HCT116 (cell line): ENCODE measurements at regions not wholly inside any gene's neighbourhood (a gene's known extent, or its start where the extent isn't known, plus 50 kb on each side); places are given as distances from the start of the nearest gene placed in this dataset.
"Not testable (repeated sequence)": the region's sequence is repeated elsewhere in the genome, so short reads cannot be mapped to it uniquely, and the experiment has no call there.

Source experiments
- ATAC-seq: fragments of 200-7000 bp; cut with Tn5 transposase; 2 replicates; pipeline ENCODE4 v1.9.1; 2020; ENCODE audit warnings: mild to moderate bottlenecking, moderate library complexity
- BruUV-seq: library from RNA; stranded (reverse); fragments of 400-500 nt; replicated peaks from 2 replicates; lab custom pipeline; 2021; lab: Mats Ljungman, UMichigan
- CTCF ChIA-PET: fragments of 300-600 bp; sonication (Branson Sonifier 250); formaldehyde crosslinking; loops from one replicate; lab custom pipeline; 2021; ENCODE audit warnings: antibody characterized with exemption; lab: Charles Lee
- POLR2A ChIA-PET: fragments of 300-600, 350-600 bp; sonication (Branson Sonifier 250); formaldehyde crosslinking; loops from one replicate; lab custom pipeline; 2021; ENCODE audit warnings: antibody characterized with exemption; lab: Charles Lee
- RAD21 ChIA-PET, 2 experiments: fragments of 300-600 bp; sonication (Branson Sonifier 250); formaldehyde crosslinking; loops; one replicate each; lab custom pipeline; 2023; ENCODE audit warnings: low total read pairs in 2 of 2; ENCODE audit not compliant: uncharacterized antibody in 2 of 2, unreplicated experiment in 2 of 2, low non-redundant PET in 1 of 2; lab: Charles Lee
- DNase-seq: peaks from one replicate; pipeline ENCODE4 v3.0.0-alpha.2; 2010; ENCODE audit warnings: low read depth, low spot score
- H2AFZ ChIP-seq: fragments of 200-600 bp; shearing (Covaris generic), sonication (generic); 2 replicates; pipeline ENCODE4 v1.6.1; 2017; ENCODE audit warnings: low read depth, mixed run types, mixed read lengths, antibody characterized with exemption, low read length; ENCODE audit not compliant: poor library complexity, severe bottlenecking
- H3K27ac ChIP-seq: 2 replicates; pipeline ENCODE4 v1.5.1; 2012; ENCODE audit warnings: low read depth, low read length
- H3K27me3 ChIP-seq: fragments of 200-600 bp; sonication (generic); 2 replicates; pipeline ENCODE4 v1.6.1; 2016; ENCODE audit warnings: mixed run types, low read length, mixed read lengths; ENCODE audit not compliant: insufficient read depth
- H3K36me3 ChIP-seq, 2 experiments: fragments of 200-500 bp in 1 of 2; fragments of 200-600 bp in 1 of 2; sonication (Bioruptor generic) in 1 of 2; sonication (generic) in 1 of 2; 2 replicates each; pipeline versions ENCODE4 v1.5.1 to v1.6.1; 2014 to 2016; ENCODE audit warnings: low read length in 2 of 2, inconsistent platforms in 1 of 2, mixed read lengths in 1 of 2, mixed run types in 1 of 2; ENCODE audit not compliant: insufficient read depth in 2 of 2, control insufficient read depth in 1 of 2
- H3K4me1 ChIP-seq, 2 experiments: fragments of 200-600 bp in 1 of 2; sonication (generic) in 1 of 2; 2 replicates each; pipeline versions ENCODE4 v1.5.1 to v1.6.1; 2012 to 2017; ENCODE audit warnings: low read length in 2 of 2, inconsistent platforms in 1 of 2, mild to moderate bottlenecking in 1 of 2, mixed read lengths in 1 of 2, mixed run types in 1 of 2, moderate library complexity in 1 of 2; ENCODE audit not compliant: insufficient read depth in 2 of 2, control insufficient read depth in 1 of 2
- H3K4me2 ChIP-seq: fragments of 200-600 bp; sonication (generic); 2 replicates; pipeline ENCODE4 v1.6.1; 2017; ENCODE audit warnings: mixed run types, low read length, mixed read lengths
- H3K4me3 ChIP-seq, 2 experiments: fragments of 200-600 bp in 1 of 2; sonication (generic) in 1 of 2; replicated peaks in 1 of 2; 2 replicates each; pipeline ENCODE4 v1.5.1; 2011 to 2016; ENCODE audit warnings: low read length in 2 of 2, control low read depth in 1 of 2, low read depth in 1 of 2, mild to moderate bottlenecking in 1 of 2, mixed read lengths in 1 of 2, mixed run types in 1 of 2
- H3K79me2 ChIP-seq: fragments of 200-600 bp; sonication (generic); 2 replicates; pipeline ENCODE4 v1.6.1; 2017; ENCODE audit warnings: mild to moderate bottlenecking, mixed run types, low read length, moderate library complexity, mixed read lengths; ENCODE audit not compliant: insufficient read depth
- H3K9ac ChIP-seq: fragments of 200-600 bp; sonication (generic); 2 replicates; pipeline ENCODE4 v1.6.1; 2016; ENCODE audit warnings: low read length, mixed read lengths
- H3K9me2 ChIP-seq: fragments of 200-600 bp; sonication (generic), shearing (Covaris generic); 2 replicates; pipeline ENCODE4 v1.6.1; 2017; ENCODE audit warnings: mixed run types, mild to moderate bottlenecking, moderate library complexity; ENCODE audit not compliant: insufficient read depth
- H3K9me3 ChIP-seq, 2 experiments: fragments of 200-500 bp in 1 of 2; fragments of 200-600 bp in 1 of 2; sonication (Bioruptor generic) in 1 of 2; sonication (generic) in 1 of 2; 2 replicates each; pipeline ENCODE4 v1.6.1; 2014 to 2017; ENCODE audit warnings: low read length in 2 of 2, mixed read lengths in 2 of 2, inconsistent platforms in 1 of 2, low read depth in 1 of 2, mild to moderate bottlenecking in 1 of 2, mixed run types in 1 of 2, moderate library complexity in 1 of 2; ENCODE audit not compliant: control insufficient read depth in 1 of 2, insufficient read depth in 1 of 2
- H4K20me1 ChIP-seq: fragments of 200-600 bp; sonication (generic), shearing (Covaris generic); 2 replicates; pipeline ENCODE4 v1.6.1; 2017; ENCODE audit warnings: mixed run types, mild to moderate bottlenecking, moderate library complexity; ENCODE audit not compliant: insufficient read depth
- CBX3 ChIP-seq: IDR thresholded peaks from 2 replicates; pipeline ENCODE4 v1.6.1; 2012; ENCODE audit warnings: low read depth
- CTCF ChIP-seq, 3 experiments: fragments of 200-600 bp in 1 of 3; sonication (generic) in 1 of 3; IDR thresholded peaks in 2 of 3; conservative IDR thresholded peaks in 1 of 3; 2 replicates each; pipeline ENCODE4 v1.5.1; 2012 to 2017; ENCODE audit warnings: low read depth in 2 of 3, low read length in 2 of 3, antibody characterized with exemption in 1 of 3, borderline replicate concordance in 1 of 3, control low read depth in 1 of 3, mild to moderate bottlenecking in 1 of 3, mixed read lengths in 1 of 3, mixed run types in 1 of 3, moderate library complexity in 1 of 3; ENCODE audit not compliant: insufficient read depth in 1 of 3
- EGR1 ChIP-seq: IDR thresholded peaks from 2 replicates; pipeline ENCODE4 v1.6.1; 2012; ENCODE audit warnings: low read depth
- EZH2phosphoT487 ChIP-seq: fragments of 200-600 bp; IDR thresholded peaks from 2 replicates; pipeline ENCODE4 v1.6.1; 2018; ENCODE audit warnings: antibody characterized with exemption, borderline replicate concordance
- FOSL1 ChIP-seq: IDR thresholded peaks from 2 replicates; pipeline ENCODE4 v1.6.1; 2012; ENCODE audit warnings: low read depth
- JUND ChIP-seq: IDR thresholded peaks from 2 replicates; pipeline ENCODE4 v1.6.1; 2012
- POLR2AphosphoS5 ChIP-seq: IDR thresholded peaks from 2 replicates; pipeline ENCODE4 v1.6.1; 2011; ENCODE audit warnings: mild to moderate bottlenecking, low read depth, low read length, moderate library complexity
- RAD21 ChIP-seq: IDR thresholded peaks from 2 replicates; pipeline ENCODE4 v1.6.1; 2012; ENCODE audit warnings: low read depth, mild to moderate bottlenecking
- SIN3A ChIP-seq: IDR thresholded peaks from 2 replicates; pipeline ENCODE4 v1.6.1; 2012; ENCODE audit warnings: low read depth
- SP1 ChIP-seq: IDR thresholded peaks from 2 replicates; pipeline ENCODE4 v1.6.1; 2012; ENCODE audit warnings: low read depth
- ZFX ChIP-seq: fragments of 450-650 bp; IDR thresholded peaks from 2 replicates; pipeline ENCODE4 v1.6.1; 2017
- ZNF274 ChIP-seq: fragments of 200-500 bp; sonication (Bioruptor generic); IDR thresholded peaks from 2 replicates; pipeline ENCODE4 v1.6.1; 2014; ENCODE audit warnings: mild to moderate bottlenecking, low read depth, low read length, inconsistent platforms
- intact Hi-C: fragments of 100-400 bp; cut with micrococcal nuclease; formaldehyde crosslinking; loops from 2 replicates; pipeline ENCODE4 v1.10.0; 2022
- TF ChIP-seq, protein P1 (sequence below): IDR thresholded peaks from 2 replicates; pipeline ENCODE4 v1.6.1; 2012
- TF ChIP-seq, protein P2 (sequence below): IDR thresholded peaks from 2 replicates; pipeline ENCODE4 v1.6.1; 2012

- intact Hi-C loops = loop anchor here (10.0 kb wide), 1 partner anchor 150 kb away; no protein-coding TSS in a partner anchor
- not testable (repeated sequence) for H3K9me3 ChIP-seq
- CTCF ChIA-PET = interaction anchor here (1.5 kb wide), 1 partner anchor 14 kb away, joined by 5 read pairs; no protein-coding TSS in a partner anchor
Observed at GRCh38 chr7:155385182-155385581, 72.7 kb upstream of the EN2 start.

DNA sequence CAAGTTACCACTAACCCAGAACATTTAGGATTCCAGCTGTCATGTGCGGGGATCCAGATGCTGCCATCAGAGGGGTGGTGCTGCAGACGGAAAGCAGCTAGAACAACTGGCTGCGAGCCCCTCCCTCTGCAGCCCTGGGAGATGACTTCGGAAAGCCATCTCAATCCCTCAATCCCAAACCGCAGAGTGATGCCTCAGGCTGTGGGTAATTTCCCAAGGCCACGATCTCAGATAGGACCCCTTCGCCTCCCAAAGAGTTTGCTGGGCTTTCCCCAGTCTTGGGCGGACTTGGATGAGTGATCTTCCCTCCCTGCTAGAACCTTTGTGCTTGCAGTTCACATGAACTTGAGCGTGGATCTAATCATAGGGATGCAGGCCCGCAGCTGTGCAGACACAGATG, 71.3 kb upstream of the EN2 start:
- ChIA-PET CTCF (interaction anchor here (1.5 kb wide), 1 partner anchor 12 kb away, joined by 5 read pairs; no protein-coding TSS in a partner anchor), RAD21 (no interaction called here)
- no peak overlapping the region for H3K4me2 ChIP-seq
- intact Hi-C loops = loop anchor here (10.0 kb wide), 1 partner anchor 148 kb away; no protein-coding TSS in a partner anchor
- H3K4me1 ChIP-seq = no peaks in the 10 kb centered on the region
- TF ChIP-seq, protein P1, sequence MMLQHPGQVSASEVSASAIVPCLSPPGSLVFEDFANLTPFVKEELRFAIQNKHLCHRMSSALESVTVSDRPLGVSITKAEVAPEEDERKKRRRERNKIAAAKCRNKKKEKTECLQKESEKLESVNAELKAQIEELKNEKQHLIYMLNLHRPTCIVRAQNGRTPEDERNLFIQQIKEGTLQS = no peak
- TF ChIP-seq EZH2phosphoT487 (no peak), RAD21 (no peak), SIN3A (no peak), CTCF (IDR thresholded peaks at IDR 0.05 in 2 of 3, conservative IDR thresholded peaks at IDR 0.05 in 1 of 3; ENCODE audit: borderline replicate concordance in 1 of 3, insufficient read depth in 1 of 3, low read depth in 2 of 3, low read length in 2 of 3) (no peak), EGR1 (no peak), SP1 (no peak), ZNF274 (no peak), FOSL1 (no peak), ZFX (no peak), POLR2AphosphoS5 (no peak), JUND (no peak), CBX3 (no peak)
- TF ChIP-seq, protein P2, sequence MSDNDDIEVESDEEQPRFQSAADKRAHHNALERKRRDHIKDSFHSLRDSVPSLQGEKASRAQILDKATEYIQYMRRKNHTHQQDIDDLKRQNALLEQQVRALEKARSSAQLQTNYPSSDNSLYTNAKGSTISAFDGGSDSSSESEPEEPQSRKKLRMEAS = no peak
- TF ChIP-seq, all 23 proteins: peak for 0
- no TSS peak for BruUV-seq
- Histone ChIP-seq H3K79me2 (no peaks in the 10 kb centered on the region), H3K27me3 (no peaks in the 10 kb centered on the region), H3K9me2 (no peaks in the 10 kb centered on the region), H3K9me3 (no peaks in the 10 kb centered on the region), H3K27ac (no peak overlapping the region), H3K4me3 (no peak overlapping the region), H3K9ac (no peak overlapping the region), H3K36me3 (no peaks in the 10 kb centered on the region), H2AFZ (no peak overlapping the region), H4K20me1 (no peaks in the 10 kb centered on the region)
- DNase-seq = no peak
- POLR2A ChIA-PET = no interaction called here
- no peak for ATAC-seq

More at GRCh38 chr7:155385182-155385581, 72.7 kb upstream of the EN2 start:
- H3K4me3 ChIP-seq, RAD21 ChIA-PET, H3K79me2 ChIP-seq, H4K20me1 ChIP-seq, ATAC-seq, H3K4me2 ChIP-seq, H3K9ac ChIP-seq, H3K4me1 ChIP-seq, H3K27me3 ChIP-seq, DNase-seq, H2AFZ ChIP-seq, BruUV-seq, H3K36me3 ChIP-seq, H3K27ac ChIP-seq, H3K9me2 ChIP-seq, POLR2A ChIA-PET: not testable (repeated sequence)
